Natural killer cell (primary cell): ENCODE measurements at regions not wholly inside any gene's neighbourhood (a gene's known extent, or its start where the extent isn't known, plus 50 kb on each side); places are given as distances from the start of the nearest gene placed in this dataset.
A peak's percentile ranks its signal among the peaks of the same experiment; 100 is the strongest.
"Not testable (repeated sequence)": the region's sequence is repeated elsewhere in the genome, so short reads cannot be mapped to it uniquely, and the experiment has no call there.

Experiments
- ATAC-seq, 3 donors: fragments of 150-1000 bp in 2 of 3; fragments of 200-7000 bp in 1 of 3; cut with Tn5 transposase; 1 replicate in 1 of 3; 2 replicates in 2 of 3; pipeline ENCODE4 v1.10.0; 2021; ENCODE audit warnings: mild to moderate bottlenecking in 2 of 3, moderate library complexity in 2 of 3
- DNase-seq, 2 donors: peaks; one replicate each; pipeline versions ENCODE4 v3.0.0 to v3.0.0-alpha.2; 2013 to 2021; ENCODE audit warnings: mixed read lengths in 1 of 2
- H3K27ac ChIP-seq: one replicate; pipeline ENCODE4 v1.5.1; 2013; ENCODE audit warnings: mild to moderate bottlenecking, low read length
- H3K27me3 ChIP-seq: one replicate; pipeline ENCODE4 v1.6.1; 2013; ENCODE audit warnings: low read length; ENCODE audit not compliant: control insufficient read depth, insufficient read depth
- H3K36me3 ChIP-seq: one replicate; pipeline ENCODE4 v1.6.1; 2013; ENCODE audit warnings: low read length; ENCODE audit not compliant: control insufficient read depth, insufficient read depth
- H3K4me1 ChIP-seq: one replicate; pipeline ENCODE4 v1.6.1; 2013; ENCODE audit warnings: low read length; ENCODE audit not compliant: control insufficient read depth, insufficient read depth
- H3K4me3 ChIP-seq: one replicate; pipeline ENCODE4 v1.5.1; 2013; ENCODE audit warnings: low read length
- H3K9me3 ChIP-seq: one replicate; pipeline ENCODE4 v1.6.1; 2013; ENCODE audit warnings: low read length; ENCODE audit not compliant: control insufficient read depth, insufficient read depth
- H3K27ac Mint-ChIP-seq, 2 donors: one replicate each; pipeline ENCODE4 v1.8.0; 2022; ENCODE audit warnings: mild to moderate bottlenecking in 2 of 2, mixed read lengths in 2 of 2, moderate library complexity in 1 of 2
- H3K27me3 Mint-ChIP-seq, 2 donors: one replicate each; pipeline ENCODE4 v1.8.0; 2022; ENCODE audit warnings: low read depth in 2 of 2, mixed read lengths in 2 of 2
- H3K36me3 Mint-ChIP-seq: one replicate; pipeline ENCODE4 v1.8.0; 2022; ENCODE audit warnings: mixed read lengths
- H3K4me1 Mint-ChIP-seq, 2 donors: one replicate each; pipeline ENCODE4 v1.8.0; 2022; ENCODE audit warnings: mixed read lengths in 2 of 2
- H3K4me3 Mint-ChIP-seq: one replicate; pipeline ENCODE4 v1.8.0; 2022; ENCODE audit warnings: mild to moderate bottlenecking, moderate library complexity, mixed read lengths
- H3K9me3 Mint-ChIP-seq, 2 donors: one replicate each; pipeline ENCODE4 v1.8.0; 2022; ENCODE audit warnings: mixed read lengths in 2 of 2
- CTCF ChIP-seq: fragments of 200-600 bp; IDR thresholded peaks from one replicate; pipeline ENCODE4 v1.8.0; 2022; ENCODE audit warnings: antibody characterized with exemption
- WGBS: methylation state at CpG from one replicate; pipeline ENCODE4 v1.1.7; 2013; ENCODE audit warnings: missing lambda C conversion rate; ENCODE audit not compliant: insufficient coverage; 5-methylcytosine and 5-hydroxymethylcytosine counted together
- intact Hi-C: fragments of 100-400 bp; cut with micrococcal nuclease; formaldehyde crosslinking; loops from one replicate; pipeline ENCODE4 v1.14.2; 2022

- peak overlapping the region; percentile 74 for H3K4me3 Mint-ChIP-seq
- H3K9me3 ChIP-seq, result no peaks in the 10 kb centered on the region
Observed at GRCh38 chr2:8346706-8347430, 335.0 kb upstream of the ID2 start.

GRCh38 chr2:8348911-8349310 lies 332.9 kb upstream of the ID2 start:
- not testable (repeated sequence) for H3K27me3 Mint-ChIP-seq, H3K9me3 Mint-ChIP-seq, DNase-seq, H3K36me3 ChIP-seq, H3K27ac ChIP-seq, H3K9me3 ChIP-seq, H3K4me3 Mint-ChIP-seq, ATAC-seq, H3K4me3 ChIP-seq, H3K36me3 Mint-ChIP-seq, H3K27me3 ChIP-seq
- WGBS, result 68% methylated on average over 4 of the region's 4 CpGs
- Mint-ChIP-seq H3K27ac (peak overlapping the region; percentile 33 to 46), H3K4me1 (peaks cover 39 to 74% of the 10 kb centered on the region in 2 donors)
- intact Hi-C loops, result loop anchor here (5.0 to 10.0 kb wide), 4 partner anchors 63 to 624 kb away; no protein-coding TSS in a partner anchor
- H3K4me1 ChIP-seq, result peaks cover 33% of the 10 kb centered on the region

More at GRCh38 chr2:8346706-8347430, 335.0 kb upstream of the ID2 start:
- no peaks in the 10 kb centered on the region for H3K27me3 Mint-ChIP-seq
- 87% methylated on average over 5 of the region's 5 CpGs for WGBS
- intact Hi-C loops, result loop anchor here (1.0 to 10.0 kb wide), 8 partner anchors 10 to 622 kb away; no protein-coding TSS in a partner anchor
- Histone ChIP-seq H3K36me3 (no peaks in the 10 kb centered on the region), H3K4me1 (peaks cover 33% of the 10 kb centered on the region), H3K27ac (peak overlapping the region; percentile 87), H3K27me3 (no peaks in the 10 kb centered on the region), H3K4me3 (no peak overlapping the region)
- DNase-seq, result peak in 1 of 2 donors; percentile 13
- no peaks in the 10 kb centered on the region for H3K9me3 Mint-ChIP-seq
- peak overlapping the region; percentile 94 to 97 for H3K27ac Mint-ChIP-seq
- H3K4me1 Mint-ChIP-seq, result peaks cover 54 to 79% of the 10 kb centered on the region in 2 donors
- ATAC-seq, result peak; percentile 62 to 78 (median 76)
- H3K36me3 Mint-ChIP-seq, result no peaks in the 10 kb centered on the region
- no peak for TF ChIP-seq CTCF

GRCh38 chr2:8352296-8352695 lies 329.6 kb upstream of the ID2 start:
- Mint-ChIP-seq H3K27me3 (no peaks in the 10 kb centered on the region), H3K36me3 (peaks cover 9% of the 10 kb centered on the region), H3K4me3 (no peak overlapping the region), H3K27ac (no peak overlapping the region), H3K9me3 (no peaks in the 10 kb centered on the region), H3K4me1 (peaks cover 16 to 58% of the 10 kb centered on the region in 2 donors)
- H3K27me3 ChIP-seq, result no peaks in the 10 kb centered on the region
- TF ChIP-seq CTCF, result no peak
- H3K4me3 ChIP-seq, result no peak overlapping the region
- intact Hi-C loops, result no loop called here
- H3K27ac ChIP-seq, result no peak overlapping the region
- H3K36me3 ChIP-seq, result no peaks in the 10 kb centered on the region
- H3K4me1 ChIP-seq, result peaks cover 8% of the 10 kb centered on the region
- DNase-seq, result no peak
- H3K9me3 ChIP-seq, result no peaks in the 10 kb centered on the region
- ATAC-seq, result peak in 1 of 3 donors; percentile 47
- WGBS, result 79% methylated on average over 2 of the region's 4 CpGs

- H3K4me3 ChIP-seq, result no peak overlapping the region
- no peak for DNase-seq
- Mint-ChIP-seq H3K4me3 (no peak overlapping the region), H3K4me1 (peaks cover 18 to 58% of the 10 kb centered on the region in 2 donors), H3K36me3 (peaks cover 9% of the 10 kb centered on the region), H3K27ac (no peak overlapping the region), H3K9me3 (no peaks in the 10 kb centered on the region), H3K27me3 (peaks cover 0 to 2% of the 10 kb centered on the region in 2 donors)
- 86% methylated on average over 1 of the region's 1 CpG for WGBS
- H3K27me3 ChIP-seq, result no peaks in the 10 kb centered on the region
- H3K9me3 ChIP-seq, result no peaks in the 10 kb centered on the region
- peaks cover 14% of the 10 kb centered on the region for H3K4me1 ChIP-seq
- H3K36me3 ChIP-seq, result no peaks in the 10 kb centered on the region
- TF ChIP-seq CTCF, result no peak
- no peak for ATAC-seq
- intact Hi-C loops, result no loop called here
- H3K27ac ChIP-seq, result no peak overlapping the region
Observed at GRCh38 chr2:8352989-8353388, 328.9 kb upstream of the ID2 start.
